GM18861 (cell line): ENCODE measurements at regions not wholly inside any gene's neighbourhood (a gene's known extent, or its start where the extent isn't known, plus 50 kb on each side); places are given as distances from the start of the nearest gene placed in this dataset.
"Not testable (repeated sequence)": the region's sequence is repeated elsewhere in the genome, so short reads cannot be mapped to it uniquely, and the experiment has no call there.

Source experiments
- ATAC-seq: cut with Tn5 transposase; IDR thresholded peaks from one replicate; pipeline ENCODE4 v1.9.1; 2021; ENCODE audit not compliant: unreplicated experiment

DNA sequence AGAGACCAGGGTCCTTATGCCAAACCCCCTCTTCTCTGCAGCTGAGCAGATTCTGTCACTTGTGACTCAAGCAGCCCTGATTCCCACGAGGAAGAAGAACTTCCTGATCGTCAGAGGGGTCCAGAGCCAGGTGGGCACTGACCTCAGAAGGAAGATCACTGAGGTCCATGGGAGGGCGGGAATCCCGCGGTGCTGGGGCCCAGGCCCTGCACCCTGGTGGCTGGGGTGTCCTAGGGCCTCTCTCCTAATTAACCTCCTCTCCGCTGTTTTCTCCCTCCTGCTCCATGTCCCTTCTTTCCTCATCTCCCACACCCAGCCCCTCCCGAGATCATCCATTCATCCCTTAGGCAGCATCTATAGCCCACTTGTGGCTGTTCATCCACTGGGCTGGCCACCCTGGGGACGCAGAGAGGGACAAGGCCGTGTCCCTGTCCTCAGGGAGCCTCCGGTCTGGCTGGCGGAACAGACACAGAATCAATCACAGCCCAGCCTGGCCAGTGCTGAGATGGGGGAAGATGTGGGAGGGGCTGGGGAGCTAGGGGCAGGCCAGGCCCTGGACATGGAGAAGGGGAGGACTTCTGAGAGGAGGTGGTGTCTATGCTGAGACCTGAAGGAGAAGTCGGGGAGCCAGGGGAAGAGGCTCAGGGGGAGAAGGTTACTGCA is 638.3 kb downstream of the MATN1 start:
- no peak for ATAC-seq

DNA sequence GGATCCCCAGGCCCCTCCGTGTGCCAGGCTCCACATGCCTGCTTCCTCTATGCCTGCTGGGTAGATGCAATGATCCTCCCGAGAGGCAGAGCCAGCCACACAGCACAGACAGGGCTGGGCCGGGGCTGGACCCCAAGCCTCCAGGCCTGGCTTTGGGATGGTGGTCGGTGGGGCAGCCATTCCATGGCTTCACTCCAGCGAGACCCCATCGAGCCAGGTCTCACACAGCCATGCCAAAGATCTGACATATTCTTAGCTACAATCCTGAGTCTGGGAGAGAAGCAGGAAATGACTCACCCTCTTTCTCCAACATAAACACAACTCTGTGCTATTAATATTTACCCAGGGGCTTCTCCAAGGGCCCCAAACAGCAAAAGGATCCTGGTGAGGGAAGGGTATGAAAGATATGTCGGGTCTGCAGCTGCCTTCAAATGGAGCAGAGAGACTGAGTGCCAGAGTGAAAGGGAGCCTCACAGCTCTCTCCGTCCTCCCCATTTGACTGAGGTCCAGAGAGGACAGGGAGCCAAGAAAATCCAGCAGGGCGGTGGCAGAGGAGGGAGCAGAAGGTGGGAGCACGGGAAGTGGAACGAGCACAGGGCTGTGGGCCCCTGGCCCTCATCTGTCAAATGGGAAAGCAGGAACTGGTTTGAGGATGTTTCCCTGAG is 639.5 kb downstream of the MATN1 start:
- no peak for ATAC-seq

DNA sequence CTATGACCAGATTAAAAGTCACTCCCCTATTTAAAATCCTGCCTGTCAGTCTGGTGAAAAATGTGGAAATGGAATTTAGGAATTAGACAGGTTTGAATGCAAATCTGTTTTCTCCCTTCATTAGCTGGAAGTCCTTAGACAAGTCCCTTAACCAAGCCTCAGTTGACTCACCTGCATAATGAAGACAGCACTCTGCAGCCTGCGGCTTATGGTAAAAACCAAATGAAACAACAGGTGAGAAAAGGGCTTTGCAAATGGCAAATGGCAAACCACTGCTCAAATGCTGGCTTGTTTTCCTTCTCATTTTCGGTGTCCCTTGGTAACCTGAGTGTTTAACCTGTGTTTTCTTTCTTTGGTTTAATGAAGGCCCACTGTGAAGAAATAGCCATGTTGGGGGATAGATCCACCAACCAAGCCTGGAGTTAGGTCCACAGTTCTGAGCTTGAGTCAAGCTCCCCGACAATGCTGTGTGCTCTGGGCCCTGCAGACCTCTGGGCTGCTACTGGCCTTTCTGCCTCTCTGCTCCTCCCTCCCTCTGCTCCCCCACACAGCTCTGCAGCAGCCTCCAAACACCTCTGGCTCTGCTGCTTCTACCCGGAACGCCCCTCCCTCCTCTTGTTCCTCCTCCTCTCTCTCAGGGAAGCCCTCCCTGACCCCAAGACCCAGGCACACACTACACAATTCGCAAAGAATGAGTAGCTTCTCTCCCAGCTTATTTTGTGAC is 641.8 kb downstream of the MATN1 start:
- no peak for ATAC-seq

DNA sequence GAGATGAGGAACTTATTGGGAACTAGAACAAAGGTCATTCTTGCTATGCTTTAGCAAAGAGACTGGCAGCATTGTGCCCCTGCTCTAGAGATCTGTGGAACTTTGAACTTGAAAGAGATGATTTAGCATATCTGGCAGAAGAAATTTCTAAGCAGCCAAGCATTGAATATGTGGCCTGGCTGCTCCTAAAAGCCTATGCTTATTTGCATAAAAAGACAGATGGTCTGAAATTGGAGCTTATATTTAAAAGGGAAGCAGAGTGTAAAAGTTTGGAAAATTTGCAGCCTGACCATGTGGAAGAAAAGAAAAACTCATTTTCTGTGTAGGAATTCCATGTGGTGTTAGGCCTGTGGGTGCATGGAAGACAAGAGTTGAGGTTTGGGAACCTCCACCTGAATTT is 647.5 kb downstream of the MATN1 start:
- ATAC-seq, result not testable (repeated sequence)

DNA sequence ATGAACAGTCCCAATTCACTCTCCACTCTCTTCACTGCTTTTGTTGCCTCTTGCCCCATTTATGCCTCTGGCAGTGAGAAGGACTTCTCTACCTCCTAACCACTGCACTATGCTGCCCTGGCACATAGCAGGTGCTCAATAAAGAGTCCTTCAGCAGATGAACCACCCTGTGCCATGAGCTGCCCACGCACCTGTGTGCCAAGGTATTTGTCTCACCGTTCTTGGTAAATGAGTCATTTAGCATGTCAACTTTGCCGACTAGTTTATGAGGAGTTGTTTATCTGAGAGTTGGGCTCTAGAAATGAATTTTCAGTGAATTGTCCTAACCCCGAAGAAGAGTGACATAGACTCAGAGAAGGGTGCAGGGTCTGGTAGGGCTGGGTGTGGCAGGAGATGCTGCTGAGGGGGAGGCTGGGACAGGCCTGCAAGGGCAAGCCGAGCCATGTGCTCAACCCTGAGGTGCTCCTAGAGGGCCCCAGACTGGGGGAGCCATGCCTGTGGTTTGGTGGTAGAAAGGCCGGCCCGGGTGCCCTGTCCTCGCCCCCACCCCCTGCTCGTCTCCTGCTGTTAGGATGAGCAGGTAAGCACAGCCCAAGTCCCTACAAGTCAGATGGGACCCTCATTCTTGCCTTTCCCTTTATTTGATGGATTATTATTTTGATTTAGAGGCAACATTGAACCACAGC is 654.5 kb downstream of the MATN1 start:
- no peak for ATAC-seq

DNA sequence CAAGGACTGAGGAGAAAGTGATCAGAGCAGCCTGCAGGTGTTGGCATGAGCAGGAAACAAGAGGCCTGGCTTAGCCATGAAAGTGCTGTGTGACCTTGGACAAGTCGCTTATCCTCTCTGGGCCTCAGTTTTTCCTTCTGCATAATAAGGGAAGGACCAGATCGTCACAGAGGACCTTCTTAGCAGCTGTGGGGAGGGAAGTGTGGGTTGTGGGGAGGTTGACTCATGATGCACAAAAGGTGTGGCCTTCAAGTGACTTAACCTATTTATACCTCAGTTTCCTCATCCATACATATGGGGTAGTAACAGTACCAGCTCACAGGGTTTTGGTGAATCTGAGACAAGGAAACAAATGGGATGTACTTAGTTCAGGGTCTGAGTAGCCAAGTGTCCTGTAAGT is 658.8 kb downstream of the MATN1 start:
- no peak for ATAC-seq

DNA sequence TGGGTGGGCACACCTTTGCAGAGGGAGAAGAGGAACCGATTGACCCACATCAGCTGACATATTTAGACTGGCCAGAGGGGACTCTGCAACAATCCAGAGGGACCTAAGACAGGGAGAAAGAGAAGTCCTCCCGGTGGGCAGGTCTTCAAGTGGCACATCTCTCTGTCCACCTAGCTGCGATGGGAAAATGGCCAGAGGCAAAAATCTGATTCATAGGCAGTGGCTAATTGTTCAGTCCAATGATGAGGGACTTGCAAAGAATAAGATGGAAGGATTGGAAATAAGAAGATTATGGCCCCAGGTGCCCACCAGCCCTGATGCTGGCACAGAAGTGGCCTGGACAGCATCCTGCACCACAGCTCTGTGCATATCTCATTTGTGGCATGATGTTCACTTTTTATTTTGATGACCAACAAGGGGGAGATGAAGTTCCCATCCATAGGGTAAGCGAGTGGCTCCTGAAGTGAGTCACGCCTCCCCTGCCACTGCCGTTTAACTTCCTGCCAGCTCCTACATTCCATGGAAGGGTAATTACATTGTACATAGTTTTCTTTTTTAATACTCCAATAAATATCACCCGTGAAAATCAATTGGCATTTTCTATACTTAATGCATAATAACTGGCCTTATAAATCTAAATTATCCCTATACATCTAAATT is 659.6 kb downstream of the MATN1 start:
- ATAC-seq, result no peak

DNA sequence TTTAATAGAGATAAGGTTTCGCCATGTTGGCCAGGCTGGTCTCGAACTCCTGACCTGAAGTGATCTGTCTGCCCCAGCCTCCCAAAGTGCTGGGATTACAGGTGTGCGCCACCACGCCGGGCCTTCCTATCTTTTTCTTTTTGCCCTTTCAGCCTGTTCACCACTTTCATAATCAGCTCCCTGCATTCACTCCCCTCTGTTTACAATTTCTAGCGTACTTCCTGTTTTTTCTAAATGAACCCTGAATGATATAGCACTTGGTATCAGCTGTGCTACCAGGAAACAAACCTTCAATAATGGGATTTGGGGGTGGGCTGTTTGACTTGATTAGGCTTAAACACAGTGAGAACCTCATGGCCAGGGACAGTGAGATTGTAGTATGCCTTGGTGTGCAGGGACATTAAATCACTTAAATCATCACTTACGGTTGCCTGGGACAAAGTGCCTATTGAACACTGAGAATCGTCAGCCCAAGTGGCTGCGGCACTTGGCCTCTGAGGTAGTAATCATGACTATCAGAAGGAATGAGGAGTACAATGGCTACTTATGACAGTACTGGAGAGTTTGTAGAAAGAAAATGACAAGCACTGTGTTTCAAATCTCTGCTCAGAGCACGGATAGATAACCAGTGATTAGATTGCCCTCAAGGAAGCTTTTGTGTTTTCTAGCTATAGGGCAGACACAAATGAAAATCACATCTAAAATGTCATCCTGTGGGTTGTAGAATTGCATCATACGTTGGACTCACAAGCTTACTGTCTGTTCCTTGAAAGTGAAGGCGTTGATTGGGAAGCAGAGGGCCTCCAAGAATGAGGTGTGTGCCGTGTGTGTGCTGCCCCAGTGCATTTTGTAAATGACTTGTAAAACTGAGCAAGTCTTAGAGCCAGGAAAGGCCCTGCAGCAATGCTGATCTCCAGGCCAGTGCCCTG is 661.8 kb downstream of the MATN1 start:
- no peak for ATAC-seq

DNA sequence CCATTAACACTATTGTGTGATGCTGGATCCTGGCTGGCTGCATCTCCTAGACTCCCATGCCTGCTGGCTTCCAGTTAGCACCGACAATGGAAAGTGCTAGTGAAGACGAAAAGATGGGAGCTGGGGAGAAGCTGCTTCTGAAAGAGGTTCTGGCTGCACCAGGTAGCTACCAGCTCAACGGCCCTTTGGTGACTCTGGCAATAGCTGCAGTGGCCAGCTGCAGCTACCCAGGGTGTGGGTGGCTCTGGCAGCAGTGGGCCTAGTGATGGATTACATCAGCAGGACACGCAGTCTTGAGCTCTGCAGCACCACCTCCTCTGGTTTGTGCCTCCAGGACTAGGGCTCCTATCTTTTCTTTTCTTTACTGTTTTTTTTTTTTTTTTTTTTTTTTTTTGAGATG is 662.6 kb downstream of the MATN1 start:
- ATAC-seq, result no peak

DNA sequence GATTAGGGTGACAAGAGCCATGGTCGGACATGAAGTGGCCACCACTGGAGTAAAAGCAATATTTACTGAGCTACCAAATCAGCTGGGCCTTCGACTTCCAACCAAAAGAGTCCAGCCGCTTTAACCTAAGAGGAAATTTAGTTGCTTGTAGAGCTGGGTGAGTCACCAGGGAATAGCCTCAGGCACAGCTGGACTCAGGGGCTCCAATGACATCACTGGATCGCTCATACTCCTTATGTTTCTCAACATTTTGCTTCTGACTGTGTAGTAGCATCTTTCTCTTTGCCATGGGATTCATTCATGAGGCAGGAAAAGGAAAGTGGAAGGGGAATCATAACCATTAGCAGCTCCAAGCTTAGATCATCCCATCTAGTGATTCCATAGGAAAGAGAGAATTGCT is 664.4 kb downstream of the MATN1 start:
- ATAC-seq, result no peak

DNA sequence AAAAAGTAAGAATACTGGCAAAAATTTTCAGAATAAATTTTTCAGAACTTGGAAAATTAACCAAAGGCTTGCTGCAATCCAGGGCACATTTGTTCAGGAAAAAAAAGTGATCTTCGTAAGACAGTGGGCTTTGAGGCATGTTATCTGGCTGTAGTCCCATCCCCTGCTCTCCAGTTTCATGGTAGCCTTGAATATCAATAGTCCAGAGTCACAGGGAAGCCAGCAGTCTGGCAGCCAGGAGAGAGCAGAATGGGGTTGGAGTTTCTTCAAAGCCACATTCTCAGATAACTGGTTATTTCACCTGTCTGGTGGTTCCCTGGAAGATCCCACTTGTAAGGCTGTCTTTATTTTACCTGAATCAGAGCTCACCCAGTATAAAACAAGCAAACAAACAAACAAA is 669.3 kb downstream of the MATN1 start:
- ATAC-seq, result no peak

DNA sequence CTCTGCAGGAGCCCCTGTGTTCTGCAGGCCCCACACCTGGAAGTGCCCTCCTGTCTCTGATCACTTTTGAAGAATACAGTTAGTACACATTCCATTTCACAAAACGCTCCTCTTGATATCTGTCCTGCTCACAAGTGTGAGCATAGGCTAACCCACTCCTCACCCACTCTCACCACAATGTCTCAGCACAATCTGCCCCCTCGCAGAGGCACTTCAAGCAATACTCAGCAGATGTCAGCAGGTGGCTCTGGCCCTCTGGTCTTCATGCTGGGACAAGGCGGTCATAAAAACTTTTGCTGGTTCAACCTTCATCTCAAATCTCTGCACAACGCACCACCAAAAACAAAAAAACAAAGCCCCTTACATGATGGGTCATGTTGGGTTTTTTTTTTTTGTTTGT is 671.2 kb downstream of the MATN1 start:
- no peak for ATAC-seq

DNA sequence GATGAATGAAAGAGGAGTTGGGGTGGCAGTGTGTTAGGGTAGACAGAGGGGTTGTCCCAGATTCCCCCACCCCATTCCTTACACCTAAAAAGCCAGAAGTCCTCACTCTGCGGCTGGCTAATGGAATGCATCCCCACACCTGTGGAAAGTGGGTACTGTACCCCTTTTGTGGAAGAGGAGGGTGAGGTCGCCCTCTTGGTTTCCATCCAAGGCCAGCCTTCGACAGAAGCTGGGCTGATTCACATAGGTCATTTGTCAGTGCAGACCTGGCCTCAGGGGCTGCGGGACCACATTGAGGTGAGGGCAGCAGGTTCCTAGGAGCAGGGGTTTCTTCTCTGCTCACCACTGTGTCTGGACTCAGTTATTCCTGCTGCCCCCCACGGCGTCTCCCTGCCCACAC is 671.6 kb downstream of the MATN1 start:
- ATAC-seq, result no peak

DNA sequence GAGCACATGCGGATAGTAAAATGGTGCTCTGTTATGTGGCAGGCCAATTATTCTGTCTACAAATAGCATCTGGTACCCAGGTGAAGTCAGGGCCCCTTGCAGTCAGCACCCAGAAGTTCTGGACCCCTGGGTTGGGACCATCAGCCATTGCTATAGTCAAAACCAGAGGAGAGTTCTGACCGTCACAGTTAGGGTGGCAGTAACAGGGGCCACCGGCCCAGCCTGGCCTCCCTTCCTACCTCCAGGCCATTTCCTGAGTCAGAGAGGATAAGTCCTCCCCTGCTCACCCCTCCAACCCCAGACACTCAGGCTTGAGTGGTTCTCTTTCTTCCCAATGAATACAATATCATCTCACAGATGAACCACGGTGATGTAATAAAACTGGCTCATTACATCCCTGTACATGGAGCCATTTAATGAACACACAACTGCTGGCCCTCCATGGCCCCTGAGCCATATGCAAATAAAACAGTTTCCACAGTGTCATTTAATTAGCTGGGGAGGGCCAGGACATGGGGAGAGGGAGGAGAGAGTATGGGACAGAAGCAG is 673.6 kb downstream of the MATN1 start:
- ATAC-seq, result no peak

DNA sequence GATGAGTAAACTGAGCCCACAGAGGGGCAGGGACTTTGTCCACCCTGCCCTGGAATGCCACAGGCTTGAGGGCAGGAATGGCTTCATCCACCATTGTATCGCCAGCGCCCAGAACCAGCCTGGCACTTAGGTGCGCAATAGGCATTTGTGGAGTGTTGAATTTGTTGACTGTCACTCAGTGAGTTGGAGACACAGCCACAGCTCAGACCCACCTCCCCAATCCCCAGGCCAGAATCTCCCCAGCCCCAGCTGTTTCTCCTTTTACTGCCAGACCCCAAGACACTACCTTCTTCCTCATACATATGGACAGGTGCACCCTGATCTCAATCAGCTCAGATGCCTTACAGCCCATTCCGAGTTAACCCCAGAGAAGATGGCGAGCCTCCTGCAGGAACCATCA is 674.5 kb downstream of the MATN1 start:
- no peak for ATAC-seq

DNA sequence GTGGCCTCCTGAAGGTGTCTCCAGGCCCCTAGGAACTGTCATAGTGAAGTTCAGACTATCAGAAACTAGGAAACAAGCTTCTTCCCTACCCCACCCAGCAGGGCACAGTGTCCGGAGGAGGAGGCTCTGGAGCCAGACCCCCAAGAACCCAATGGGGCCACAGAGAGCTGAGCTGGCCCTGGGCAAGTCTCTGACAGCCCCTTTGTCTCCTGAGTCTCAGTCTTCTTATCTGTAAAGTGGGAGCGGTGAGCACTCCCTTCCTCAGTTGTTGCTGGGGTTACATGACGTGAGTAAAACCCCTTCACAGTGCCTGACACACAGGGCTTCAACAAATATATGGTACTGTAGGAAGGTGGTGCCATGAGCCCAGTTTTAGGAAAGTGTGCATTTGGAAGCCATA is 675.8 kb downstream of the MATN1 start:
- no peak for ATAC-seq

DNA sequence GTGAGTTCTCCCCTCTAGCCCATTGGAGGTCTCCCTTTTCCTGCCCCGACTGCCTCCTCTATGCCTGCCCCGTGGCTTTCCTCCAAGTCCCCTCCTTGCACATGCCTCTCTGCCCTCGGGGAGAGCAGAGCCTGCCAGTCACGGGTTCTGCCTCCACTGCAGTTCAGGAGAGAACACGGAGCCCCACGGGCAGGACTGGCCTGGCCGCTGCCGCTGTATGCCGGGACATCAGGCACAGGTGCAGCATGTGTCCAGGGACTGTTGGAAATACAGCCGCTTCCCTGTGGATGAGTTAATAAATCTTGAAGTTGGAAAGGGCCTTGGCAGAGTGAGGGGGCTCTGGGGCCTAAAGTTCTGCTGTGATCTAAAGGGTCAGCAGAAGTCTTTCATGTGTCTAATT is 676.6 kb downstream of the MATN1 start:
- ATAC-seq, result no peak

DNA sequence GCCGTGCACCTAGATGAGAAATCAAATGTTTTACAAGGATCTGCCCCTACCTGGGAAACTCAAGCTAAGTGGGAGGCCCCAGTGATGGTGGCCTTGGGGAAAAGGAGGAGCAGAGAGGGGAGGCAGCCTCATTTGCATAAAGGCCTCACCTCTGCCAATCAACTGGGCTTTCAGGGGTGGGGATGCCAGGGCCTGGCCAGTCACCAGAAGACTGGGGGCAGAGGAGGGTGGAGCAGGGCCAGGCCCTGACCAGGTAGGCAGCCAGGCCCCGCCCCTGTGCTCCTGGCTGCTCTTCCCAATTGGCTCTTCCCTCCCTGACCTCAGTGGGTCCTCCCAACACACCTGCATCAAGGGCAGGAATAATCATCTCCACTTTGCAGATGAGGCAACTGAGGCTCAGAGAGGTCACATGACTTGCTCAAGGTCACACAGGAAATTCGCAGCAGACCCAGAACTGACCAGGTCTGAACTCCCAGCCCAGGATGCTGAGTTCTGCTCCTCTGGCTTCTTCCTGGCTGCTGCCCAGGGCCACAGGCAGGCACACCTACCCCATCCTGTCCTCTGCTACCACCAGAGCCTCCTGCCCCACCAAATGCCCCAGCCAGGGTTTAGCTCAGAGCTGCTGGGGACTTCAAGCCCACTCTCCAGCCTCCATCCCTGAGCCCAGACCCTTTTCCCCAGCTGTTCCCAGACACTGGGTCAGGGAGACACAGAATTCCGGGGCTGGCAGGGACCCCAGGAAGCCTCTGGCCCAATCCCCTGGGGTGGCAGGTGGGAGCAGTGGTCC is 677.9 kb downstream of the MATN1 start:
- no peak for ATAC-seq

DNA sequence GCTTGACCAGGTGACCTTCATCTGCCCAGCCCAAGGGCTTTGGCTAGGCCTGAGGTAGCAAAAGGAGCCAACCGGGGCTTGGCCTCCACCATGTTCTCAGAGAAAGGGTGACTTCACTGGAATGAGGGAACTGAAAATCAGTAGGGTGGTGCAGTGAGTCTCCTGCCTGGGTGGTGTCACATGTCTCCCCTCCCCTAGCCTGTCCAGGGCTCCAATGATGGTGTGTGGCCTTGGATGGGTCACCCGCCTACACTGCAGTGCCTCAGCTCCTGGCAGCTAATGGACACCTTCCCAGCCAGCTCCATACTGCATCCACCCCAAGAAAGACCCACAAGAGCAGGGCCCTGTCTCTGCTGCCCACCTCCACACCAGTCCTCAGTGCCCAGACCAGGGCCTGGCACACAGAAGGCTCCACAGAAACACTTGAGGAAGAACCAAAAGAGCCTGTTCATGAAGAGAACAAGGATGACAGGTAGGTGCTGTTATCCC is 678.7 kb downstream of the MATN1 start:
- ATAC-seq, result no peak
